ENCODE measurements at regions not wholly inside any gene's neighbourhood (a gene's known extent, or its start where the extent isn't known, plus 50 kb on each side); places are given as distances from the start of the nearest gene placed in this dataset.
"Not testable (repeated sequence)": the region's sequence is repeated elsewhere in the genome, so short reads cannot be mapped to it uniquely, and the experiment has no call there.

GRCh38 chr2:134008837-134009236 lies 245.0 kb upstream of the MGAT5 start:
- Histone ChIP-seq H3K4me3 (no peak overlapping the region), H3K9me3 (no peaks in the 10 kb centered on the region), H3K36me3 (ENCODE audit: low read depth, missing control alignments) (no peaks in the 10 kb centered on the region), H3K4me1 (no peaks in the 10 kb centered on the region), H3K27me3 (no peaks in the 10 kb centered on the region), H3K27ac (no peak overlapping the region)
- intact Hi-C loops (cut with DNase I; ENCODE audit: low total_unique reads) = no loop called here
- DNase-seq = no peak
- TF ChIP-seq POLR2A (IDR thresholded peaks at IDR 0.05) (no peak), CTCF (IDR thresholded peaks at IDR 0.05) (no peak)
- 38 to 43% methylated on average over 1 of the region's 1 CpG for WGBS, 2 donors

GRCh38 chr2:134009440-134009839 lies 244.4 kb upstream of the MGAT5 start:
- Histone ChIP-seq H3K27me3 (no peaks in the 10 kb centered on the region), H3K4me3 (no peak overlapping the region), H3K27ac (no peak overlapping the region), H3K9me3 (no peaks in the 10 kb centered on the region), H3K36me3 (ENCODE audit: low read depth, missing control alignments) (no peaks in the 10 kb centered on the region), H3K4me1 (no peaks in the 10 kb centered on the region)
- TF ChIP-seq POLR2A (IDR thresholded peaks at IDR 0.05) = no peak
- no peak for TF ChIP-seq CTCF (IDR thresholded peaks at IDR 0.05)
- no peak for DNase-seq
- 56 to 77% methylated on average over 5 to 8 of the region's 8 CpGs for WGBS, 2 donors
- intact Hi-C loops (cut with DNase I; ENCODE audit: low total_unique reads) = no loop called here

- intact Hi-C loops (cut with DNase I; ENCODE audit: low total_unique reads); H3K27me3 ChIP-seq; H3K27ac ChIP-seq; H3K4me3 ChIP-seq; H3K4me1 ChIP-seq; H3K9me3 ChIP-seq; DNase-seq; H3K36me3 ChIP-seq (ENCODE audit: low read depth, missing control alignments): not testable (repeated sequence)
- WGBS, 2 donors = 20 to 71% methylated on average over 1 to 12 of the region's 17 CpGs
Observed at GRCh38 chr2:134009906-134010305, 244.0 kb upstream of the MGAT5 start.

DNA sequence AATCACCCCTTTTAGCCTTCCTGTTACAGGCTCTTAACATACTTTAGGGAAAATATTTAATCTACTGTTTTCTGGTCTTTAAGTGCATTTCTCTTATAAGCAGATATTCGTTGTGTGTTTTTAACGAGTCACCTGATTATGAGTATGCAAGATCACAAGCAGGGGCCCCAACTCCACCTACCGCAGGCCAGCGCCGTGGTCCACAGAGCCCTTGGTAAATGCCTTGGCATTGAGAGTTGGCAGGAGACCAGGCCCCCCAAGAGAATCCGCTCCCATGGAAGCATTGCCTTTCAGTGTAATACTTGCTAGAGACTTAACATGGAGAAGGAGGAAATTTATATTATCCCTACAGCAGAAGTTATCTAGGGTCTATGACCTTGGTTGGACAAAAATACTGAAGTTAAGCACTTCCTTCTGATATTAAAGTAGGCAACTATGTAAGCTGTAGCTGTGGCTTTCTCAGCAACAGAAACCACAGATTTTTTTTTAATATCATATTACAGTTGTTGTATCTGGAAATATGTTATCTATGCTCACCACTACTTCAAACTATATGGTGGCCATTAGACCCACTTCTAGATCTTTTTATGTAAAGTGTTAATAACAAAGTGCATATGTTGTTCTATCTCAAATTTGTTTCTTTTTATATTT lies 241.8 kb upstream of the MGAT5 start:
- Histone ChIP-seq H3K4me3 (no peak overlapping the region), H3K36me3 (ENCODE audit: low read depth, missing control alignments) (no peaks in the 10 kb centered on the region), H3K9me3 (no peaks in the 10 kb centered on the region), H3K27me3 (no peaks in the 10 kb centered on the region), H3K27ac (no peak overlapping the region), H3K4me1 (no peaks in the 10 kb centered on the region)
- WGBS, 2 donors = 86 to 88% methylated on average over 6 of the region's 6 CpGs
- DNase-seq = no peak
- TF ChIP-seq POLR2A (IDR thresholded peaks at IDR 0.05) (no peak), CTCF (IDR thresholded peaks at IDR 0.05) (no peak)
- intact Hi-C loops (cut with DNase I; ENCODE audit: low total_unique reads) = no loop called here

GRCh38 chr2:134014196-134014960 lies 239.5 kb upstream of the MGAT5 start:
- WGBS, 2 donors = 97 to 98% methylated on average over 3 of the region's 3 CpGs

More at GRCh38 chr2:134014196-134014960, 239.5 kb upstream of the MGAT5 start:
- H3K27ac ChIP-seq = no peak overlapping the region
- no peak overlapping the region for H3K4me3 ChIP-seq
- intact Hi-C loops (cut with DNase I; ENCODE audit: low total_unique reads) = no loop called here
- H3K36me3 ChIP-seq (ENCODE audit: low read depth, missing control alignments) = no peaks in the 10 kb centered on the region
- TF ChIP-seq CTCF (IDR thresholded peaks at IDR 0.05) (no peak), POLR2A (IDR thresholded peaks at IDR 0.05) (no peak)
- H3K9me3 ChIP-seq = no peaks in the 10 kb centered on the region
- H3K27me3 ChIP-seq = no peaks in the 10 kb centered on the region
- DNase-seq = no peak
- H3K4me1 ChIP-seq = no peaks in the 10 kb centered on the region
